WTC11 (cell line): ENCODE measurements at regions not wholly inside any gene's neighbourhood (a gene's known extent, or its start where the extent isn't known, plus 50 kb on each side); places are given as distances from the start of the nearest gene placed in this dataset.

Experiments used
- ESRRA ChIP-seq: sonication (generic); formaldehyde crosslinking; IDR thresholded peaks from 2 replicates; pipeline ENCODE4 v1.8.1; 2022; ENCODE audit warnings: mild to moderate bottlenecking, missing genetic modification reagents, borderline replicate concordance
- JUN ChIP-seq: sonication (generic); formaldehyde crosslinking; IDR thresholded peaks from 2 replicates; pipeline ENCODE4 v1.8.0; 2023; ENCODE audit warnings: mild to moderate bottlenecking, missing genetic modification reagents
- NFE2L1 ChIP-seq: sonication (generic); formaldehyde crosslinking; IDR thresholded peaks from 2 replicates; pipeline ENCODE4 v1.8.1; 2023; ENCODE audit warnings: missing genetic modification reagents
- NR3C1 ChIP-seq: sonication (generic); formaldehyde crosslinking; conservative IDR thresholded peaks from 2 replicates; pipeline ENCODE4 v1.8.1; 2023; ENCODE audit warnings: low read depth, mild to moderate bottlenecking, missing genetic modification reagents
- SMAD3 ChIP-seq: sonication (generic); formaldehyde crosslinking; IDR thresholded peaks from 2 replicates; pipeline ENCODE4 v1.8.0; 2022; ENCODE audit warnings: missing genetic modification reagents, mild to moderate bottlenecking, borderline replicate concordance
- SP1 ChIP-seq: sonication (generic); formaldehyde crosslinking; conservative IDR thresholded peaks from 2 replicates; pipeline ENCODE4 v1.8.1; 2022; ENCODE audit warnings: missing genetic modification reagents
- ZNF263 ChIP-seq: sonication (generic); formaldehyde crosslinking; IDR thresholded peaks from 2 replicates; pipeline ENCODE4 v1.8.1; 2022; ENCODE audit warnings: low read depth, mild to moderate bottlenecking, moderate library complexity, missing genetic modification reagents
- ZNF396 ChIP-seq: fragments of 250-450 bp; sonication (Bioruptor Pico); IDR thresholded peaks from 2 replicates; pipeline ENCODE4 v1.8.0; 2021; ENCODE audit warnings: mild to moderate bottlenecking, moderate library complexity, borderline replicate concordance
- TF ChIP-seq, protein P1 (sequence below): fragments of 200-600 bp; IDR thresholded peaks from 2 replicates; pipeline ENCODE4 v1.8.0; 2022; ENCODE audit warnings: antibody characterized with exemption
- TF ChIP-seq, protein P2 (sequence below): sonication (generic); formaldehyde crosslinking; IDR thresholded peaks from 2 replicates; pipeline ENCODE4 v1.8.1; 2023; ENCODE audit warnings: mild to moderate bottlenecking, moderate library complexity, missing genetic modification reagents
- TF ChIP-seq, protein P3 (sequence below): sonication (generic); formaldehyde crosslinking; conservative IDR thresholded peaks from 2 replicates; pipeline ENCODE4 v1.8.1; 2022; ENCODE audit warnings: mild to moderate bottlenecking, missing genetic modification reagents
- TF ChIP-seq, protein P4 (sequence below): sonication (generic); formaldehyde crosslinking; conservative IDR thresholded peaks from 2 replicates; pipeline ENCODE4 v1.8.1; 2023; ENCODE audit warnings: mild to moderate bottlenecking, low read depth, missing genetic modification reagents, moderate library complexity

DNA sequence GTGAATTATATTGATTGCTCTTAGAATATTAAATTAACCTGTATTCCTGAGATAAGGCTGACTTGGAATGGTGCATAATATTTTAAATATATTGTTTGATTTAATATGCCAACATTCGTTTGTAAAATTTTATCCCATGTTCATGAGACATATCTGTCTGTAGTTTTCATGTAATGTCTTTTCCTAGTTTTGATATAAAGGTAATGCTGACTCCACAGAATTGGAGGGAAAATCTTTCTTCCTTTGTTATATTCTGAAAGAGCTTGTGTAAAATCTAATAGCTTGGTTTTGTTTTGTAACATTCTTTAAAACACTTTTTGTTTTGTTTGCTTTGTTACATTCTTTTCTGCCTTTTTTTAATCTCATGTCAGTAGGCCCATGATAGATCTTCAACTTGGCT lies 657.0 kb downstream of the DNAJB9 start:
- TF ChIP-seq, protein P1, sequence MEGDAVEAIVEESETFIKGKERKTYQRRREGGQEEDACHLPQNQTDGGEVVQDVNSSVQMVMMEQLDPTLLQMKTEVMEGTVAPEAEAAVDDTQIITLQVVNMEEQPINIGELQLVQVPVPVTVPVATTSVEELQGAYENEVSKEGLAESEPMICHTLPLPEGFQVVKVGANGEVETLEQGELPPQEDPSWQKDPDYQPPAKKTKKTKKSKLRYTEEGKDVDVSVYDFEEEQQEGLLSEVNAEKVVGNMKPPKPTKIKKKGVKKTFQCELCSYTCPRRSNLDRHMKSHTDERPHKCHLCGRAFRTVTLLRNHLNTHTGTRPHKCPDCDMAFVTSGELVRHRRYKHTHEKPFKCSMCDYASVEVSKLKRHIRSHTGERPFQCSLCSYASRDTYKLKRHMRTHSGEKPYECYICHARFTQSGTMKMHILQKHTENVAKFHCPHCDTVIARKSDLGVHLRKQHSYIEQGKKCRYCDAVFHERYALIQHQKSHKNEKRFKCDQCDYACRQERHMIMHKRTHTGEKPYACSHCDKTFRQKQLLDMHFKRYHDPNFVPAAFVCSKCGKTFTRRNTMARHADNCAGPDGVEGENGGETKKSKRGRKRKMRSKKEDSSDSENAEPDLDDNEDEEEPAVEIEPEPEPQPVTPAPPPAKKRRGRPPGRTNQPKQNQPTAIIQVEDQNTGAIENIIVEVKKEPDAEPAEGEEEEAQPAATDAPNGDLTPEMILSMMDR: no peak
- TF ChIP-seq ZNF396 (no peak), JUN (CRISPR knock-in tag) (no peak), SMAD3 (CRISPR knock-in tag) (no peak), ZNF263 (no peak), ESRRA (CRISPR knock-in tag) (no peak), SP1 (CRISPR knock-in tag) (no peak), NFE2L1 (CRISPR knock-in tag) (no peak), NR3C1 (no peak)
- TF ChIP-seq, protein P2, sequence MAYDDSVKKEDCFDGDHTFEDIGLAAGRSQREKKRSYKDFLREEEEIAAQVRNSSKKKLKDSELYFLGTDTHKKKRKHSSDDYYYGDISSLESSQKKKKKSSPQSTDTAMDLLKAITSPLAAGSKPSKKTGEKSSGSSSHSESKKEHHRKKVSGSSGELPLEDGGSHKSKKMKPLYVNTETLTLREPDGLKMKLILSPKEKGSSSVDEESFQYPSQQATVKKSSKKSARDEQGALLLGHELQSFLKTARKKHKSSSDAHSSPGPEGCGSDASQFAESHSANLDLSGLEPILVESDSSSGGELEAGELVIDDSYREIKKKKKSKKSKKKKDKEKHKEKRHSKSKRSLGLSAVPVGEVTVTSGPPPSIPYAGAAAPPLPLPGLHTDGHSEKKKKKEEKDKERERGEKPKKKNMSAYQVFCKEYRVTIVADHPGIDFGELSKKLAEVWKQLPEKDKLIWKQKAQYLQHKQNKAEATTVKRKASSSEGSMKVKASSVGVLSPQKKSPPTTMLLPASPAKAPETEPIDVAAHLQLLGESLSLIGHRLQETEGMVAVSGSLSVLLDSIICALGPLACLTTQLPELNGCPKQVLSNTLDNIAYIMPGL (CRISPR knock-in tag): no peak
- TF ChIP-seq, protein P3, sequence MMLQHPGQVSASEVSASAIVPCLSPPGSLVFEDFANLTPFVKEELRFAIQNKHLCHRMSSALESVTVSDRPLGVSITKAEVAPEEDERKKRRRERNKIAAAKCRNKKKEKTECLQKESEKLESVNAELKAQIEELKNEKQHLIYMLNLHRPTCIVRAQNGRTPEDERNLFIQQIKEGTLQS (CRISPR knock-in tag): no peak
- TF ChIP-seq, protein P4, sequence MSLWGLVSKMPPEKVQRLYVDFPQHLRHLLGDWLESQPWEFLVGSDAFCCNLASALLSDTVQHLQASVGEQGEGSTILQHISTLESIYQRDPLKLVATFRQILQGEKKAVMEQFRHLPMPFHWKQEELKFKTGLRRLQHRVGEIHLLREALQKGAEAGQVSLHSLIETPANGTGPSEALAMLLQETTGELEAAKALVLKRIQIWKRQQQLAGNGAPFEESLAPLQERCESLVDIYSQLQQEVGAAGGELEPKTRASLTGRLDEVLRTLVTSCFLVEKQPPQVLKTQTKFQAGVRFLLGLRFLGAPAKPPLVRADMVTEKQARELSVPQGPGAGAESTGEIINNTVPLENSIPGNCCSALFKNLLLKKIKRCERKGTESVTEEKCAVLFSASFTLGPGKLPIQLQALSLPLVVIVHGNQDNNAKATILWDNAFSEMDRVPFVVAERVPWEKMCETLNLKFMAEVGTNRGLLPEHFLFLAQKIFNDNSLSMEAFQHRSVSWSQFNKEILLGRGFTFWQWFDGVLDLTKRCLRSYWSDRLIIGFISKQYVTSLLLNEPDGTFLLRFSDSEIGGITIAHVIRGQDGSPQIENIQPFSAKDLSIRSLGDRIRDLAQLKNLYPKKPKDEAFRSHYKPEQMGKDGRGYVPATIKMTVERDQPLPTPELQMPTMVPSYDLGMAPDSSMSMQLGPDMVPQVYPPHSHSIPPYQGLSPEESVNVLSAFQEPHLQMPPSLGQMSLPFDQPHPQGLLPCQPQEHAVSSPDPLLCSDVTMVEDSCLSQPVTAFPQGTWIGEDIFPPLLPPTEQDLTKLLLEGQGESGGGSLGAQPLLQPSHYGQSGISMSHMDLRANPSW (CRISPR knock-in tag): no peak
